ENCODE measurements at regions not wholly inside any gene's neighbourhood (a gene's known extent, or its start where the extent isn't known, plus 50 kb on each side); places are given as distances from the start of the nearest gene placed in this dataset.

GRCh38 chr6:72530152-72530551 lies 91.7 kb upstream of the KCNQ5 start:
- no peaks in the 10 kb centered on the region for H3K4me1 ChIP-seq
- TF ChIP-seq CTCF (IDR thresholded peaks at IDR 0.05) (no peak), POLR2A (IDR thresholded peaks at IDR 0.05) (no peak)
- no peak overlapping the region for H3K27ac ChIP-seq
- no peaks in the 10 kb centered on the region for H3K36me3 ChIP-seq
- intact Hi-C loops (cut with DNase I) = no loop called here
- DNase-seq = no peak
- 74 to 78% methylated on average over 2 of the region's 2 CpGs for WGBS, 2 donors
- H3K9me3 ChIP-seq = no peaks in the 10 kb centered on the region
- H3K4me3 ChIP-seq (replicated peaks in 1 of 3) = no peak overlapping the region
- no peaks in the 10 kb centered on the region for H3K27me3 ChIP-seq

GRCh38 chr6:72530750-72531149 lies 91.1 kb upstream of the KCNQ5 start:
- H3K27me3 ChIP-seq = no peaks in the 10 kb centered on the region
- no peak overlapping the region for H3K27ac ChIP-seq
- no peak for DNase-seq
- no peaks in the 10 kb centered on the region for H3K36me3 ChIP-seq
- H3K4me3 ChIP-seq (replicated peaks in 1 of 3) = no peak overlapping the region
- no peaks in the 10 kb centered on the region for H3K4me1 ChIP-seq
- intact Hi-C loops (cut with DNase I) = no loop called here
- TF ChIP-seq CTCF (IDR thresholded peaks at IDR 0.05) (no peak), POLR2A (IDR thresholded peaks at IDR 0.05) (no peak)
- 85 to 92% methylated on average over 3 of the region's 3 CpGs for WGBS, 2 donors
- no peaks in the 10 kb centered on the region for H3K9me3 ChIP-seq

- H3K9me3 ChIP-seq = no peaks in the 10 kb centered on the region
- no peak for DNase-seq
- H3K27ac ChIP-seq = no peak overlapping the region
- intact Hi-C loops (cut with DNase I) = no loop called here
- H3K4me3 ChIP-seq (replicated peaks in 1 of 3) = no peak overlapping the region
- no peaks in the 10 kb centered on the region for H3K27me3 ChIP-seq
- no peaks in the 10 kb centered on the region for H3K36me3 ChIP-seq
- TF ChIP-seq CTCF (IDR thresholded peaks at IDR 0.05) (no peak), POLR2A (IDR thresholded peaks at IDR 0.05) (no peak)
- H3K4me1 ChIP-seq = no peaks in the 10 kb centered on the region
These were observed 88.3 kb upstream of the KCNQ5 start for GRCh38 chr6:72533606-72534005.

- intact Hi-C loops (cut with DNase I) = no loop called here
- TF ChIP-seq POLR2A (IDR thresholded peaks at IDR 0.05) = no peak
- TF ChIP-seq CTCF (IDR thresholded peaks at IDR 0.05) = no peak
- no peaks in the 10 kb centered on the region for H3K27me3 ChIP-seq
- no peaks in the 10 kb centered on the region for H3K4me1 ChIP-seq
- no peak overlapping the region for H3K27ac ChIP-seq
- DNase-seq = no peak
- H3K4me3 ChIP-seq (replicated peaks in 1 of 3) = no peak overlapping the region
- H3K36me3 ChIP-seq = no peaks in the 10 kb centered on the region
- no peaks in the 10 kb centered on the region for H3K9me3 ChIP-seq
These were observed 87.6 kb upstream of the KCNQ5 start for GRCh38 chr6:72534236-72534635.

GRCh38 chr6:72535124-72535523 lies 86.7 kb upstream of the KCNQ5 start:
- WGBS, 2 donors = 25 to 39% methylated on average over 3 of the region's 3 CpGs
- TF ChIP-seq CTCF (IDR thresholded peaks at IDR 0.05) (no peak), POLR2A (IDR thresholded peaks at IDR 0.05) (no peak)
- H3K27ac ChIP-seq = no peak overlapping the region
- H3K4me1 ChIP-seq = no peaks in the 10 kb centered on the region
- H3K9me3 ChIP-seq = no peaks in the 10 kb centered on the region
- intact Hi-C loops (cut with DNase I) = no loop called here
- H3K27me3 ChIP-seq = no peaks in the 10 kb centered on the region
- H3K4me3 ChIP-seq (replicated peaks in 1 of 3) = no peak overlapping the region
- H3K36me3 ChIP-seq = no peaks in the 10 kb centered on the region
- no peak for DNase-seq

Data from thyroid gland (tissue), 4 donors.